DND-41 (cell line): ENCODE measurements at regions not wholly inside any gene's neighbourhood (a gene's known extent, or its start where the extent isn't known, plus 50 kb on each side); places are given as distances from the start of the nearest gene placed in this dataset.

Source experiments
- ATAC-seq: fragments of 200-7000 bp; cut with Tn5 transposase; 3 replicates; pipeline ENCODE4 v1.9.1; 2021; ENCODE audit warnings: low read depth; ENCODE audit not compliant: insufficient read depth
- DNase-seq: peaks from one replicate; pipeline ENCODE4 v3.0.0-alpha.2; 2020
- H2AFZ ChIP-seq: 2 replicates; pipeline ENCODE4 v1.6.0; 2012; ENCODE audit warnings: low read depth, low read length
- H3K27ac ChIP-seq: 2 replicates; pipeline ENCODE4 v1.5.1; 2012; ENCODE audit warnings: low read length, inconsistent platforms
- H3K27me3 ChIP-seq: fragments of 200-600 bp; sonication (generic); 2 replicates; pipeline ENCODE4 v1.6.0; 2012; ENCODE audit warnings: low read length, mild to moderate bottlenecking, inconsistent platforms; ENCODE audit not compliant: insufficient read depth, poor library complexity
- H3K36me3 ChIP-seq: 2 replicates; pipeline ENCODE4 v1.5.1; 2012; ENCODE audit warnings: low read length, inconsistent platforms; ENCODE audit not compliant: insufficient read depth
- H3K4me1 ChIP-seq: 2 replicates; pipeline ENCODE4 v1.5.1; 2012; ENCODE audit warnings: mild to moderate bottlenecking, low read length; ENCODE audit not compliant: insufficient read depth
- H3K4me2 ChIP-seq: 2 replicates; pipeline ENCODE4 v1.6.0; 2012; ENCODE audit warnings: mild to moderate bottlenecking, moderate library complexity, low read length, inconsistent platforms; ENCODE audit not compliant: insufficient read depth
- H3K4me3 ChIP-seq, 2 experiments: fragments of 200-600 bp in 1 of 2; shearing (Covaris generic) in 1 of 2; 2 replicates each; pipeline ENCODE4 v1.5.1; 2012 to 2016; ENCODE audit warnings: inconsistent platforms in 2 of 2, low read length in 2 of 2, mild to moderate bottlenecking in 2 of 2, low read depth in 1 of 2, moderate library complexity in 1 of 2
- H3K79me2 ChIP-seq: 2 replicates; pipeline ENCODE4 v1.6.0; 2012; ENCODE audit warnings: low read length, inconsistent platforms; ENCODE audit not compliant: insufficient read depth
- H3K9ac ChIP-seq: 2 replicates; pipeline ENCODE4 v1.6.0; 2012; ENCODE audit warnings: low read depth, mild to moderate bottlenecking, inconsistent platforms, low read length, moderate library complexity
- H3K9me3 ChIP-seq: 2 replicates; pipeline ENCODE4 v1.5.1; 2012; ENCODE audit warnings: low read length, moderate library complexity, mild to moderate bottlenecking, inconsistent platforms; ENCODE audit not compliant: insufficient read depth, severe bottlenecking
- H4K20me1 ChIP-seq: 2 replicates; pipeline ENCODE4 v1.6.0; 2012; ENCODE audit warnings: low read length; ENCODE audit not compliant: insufficient read depth
- CTCF ChIP-seq: IDR thresholded peaks from 2 replicates; pipeline ENCODE4 v1.5.1; 2012; ENCODE audit warnings: borderline replicate concordance, low read length, moderate library complexity, mild to moderate bottlenecking; ENCODE audit not compliant: poor library complexity, severe bottlenecking; ENCODE audit errors: extremely low read depth
- EZH2 ChIP-seq: IDR thresholded peaks from 3 replicates; pipeline ENCODE4 v1.6.1; 2012; ENCODE audit warnings: borderline replicate concordance, low read depth, mild to moderate bottlenecking, moderate library complexity, low read length, inconsistent platforms; ENCODE audit not compliant: severe bottlenecking

GRCh38 chr4:83851261-83852084, 315.6 kb downstream of the GPAT3 start:
- peaks cover under 1% of the 10 kb centered on the region for H3K27me3 ChIP-seq
- H2AFZ ChIP-seq, result no peak overlapping the region
- no peak overlapping the region for H3K9ac ChIP-seq
- TF ChIP-seq EZH2, result no peak
- no peak for TF ChIP-seq CTCF
- no peaks in the 10 kb centered on the region for H3K79me2 ChIP-seq
- H3K4me1 ChIP-seq, result no peaks in the 10 kb centered on the region
- DNase-seq (no peak), ATAC-seq (no peak)
- H3K4me2 ChIP-seq, result no peak overlapping the region
- no peaks in the 10 kb centered on the region for H4K20me1 ChIP-seq
- no peak overlapping the region for H3K4me3 ChIP-seq
- H3K36me3 ChIP-seq, result no peaks in the 10 kb centered on the region
- H3K27ac ChIP-seq, result no peak overlapping the region
- H3K9me3 ChIP-seq, result no peaks in the 10 kb centered on the region

- no peaks in the 10 kb centered on the region for H4K20me1 ChIP-seq
- H3K36me3 ChIP-seq, result no peaks in the 10 kb centered on the region
- no peak for ATAC-seq
- no peak for TF ChIP-seq CTCF
- TF ChIP-seq EZH2, result no peak
- H3K79me2 ChIP-seq, result no peaks in the 10 kb centered on the region
- DNase-seq, result no peak
- H3K9ac ChIP-seq, result no peak overlapping the region
- no peak overlapping the region for H3K4me2 ChIP-seq
- peaks cover 3% of the 10 kb centered on the region for H3K27me3 ChIP-seq
- no peak overlapping the region for H3K4me3 ChIP-seq
- no peaks in the 10 kb centered on the region for H3K9me3 ChIP-seq
- H2AFZ ChIP-seq, result no peak overlapping the region
- H3K27ac ChIP-seq, result no peak overlapping the region
- no peaks in the 10 kb centered on the region for H3K4me1 ChIP-seq
These were observed 314.5 kb downstream of the GPAT3 start for GRCh38 chr4:83850435-83850834.

- H3K9me3 ChIP-seq, result no peaks in the 10 kb centered on the region
- no peaks in the 10 kb centered on the region for H3K4me1 ChIP-seq
- TF ChIP-seq CTCF (no peak), EZH2 (no peak)
- H3K27me3 ChIP-seq, result peaks cover 3% of the 10 kb centered on the region
- H3K9ac ChIP-seq, result no peak overlapping the region
- no peak overlapping the region for H3K4me3 ChIP-seq
- no peak overlapping the region for H2AFZ ChIP-seq
- no peak overlapping the region for H3K4me2 ChIP-seq
- H3K27ac ChIP-seq, result no peak overlapping the region
- ATAC-seq (no peak), DNase-seq (no peak)
- no peaks in the 10 kb centered on the region for H3K36me3 ChIP-seq
- no peaks in the 10 kb centered on the region for H3K79me2 ChIP-seq
- H4K20me1 ChIP-seq, result no peaks in the 10 kb centered on the region
These were observed 310.4 kb downstream of the GPAT3 start for GRCh38 chr4:83846193-83846830.
